ENCODE measurements at regions not wholly inside any gene's neighbourhood (a gene's known extent, or its start where the extent isn't known, plus 50 kb on each side); places are given as distances from the start of the nearest gene placed in this dataset.

DNA sequence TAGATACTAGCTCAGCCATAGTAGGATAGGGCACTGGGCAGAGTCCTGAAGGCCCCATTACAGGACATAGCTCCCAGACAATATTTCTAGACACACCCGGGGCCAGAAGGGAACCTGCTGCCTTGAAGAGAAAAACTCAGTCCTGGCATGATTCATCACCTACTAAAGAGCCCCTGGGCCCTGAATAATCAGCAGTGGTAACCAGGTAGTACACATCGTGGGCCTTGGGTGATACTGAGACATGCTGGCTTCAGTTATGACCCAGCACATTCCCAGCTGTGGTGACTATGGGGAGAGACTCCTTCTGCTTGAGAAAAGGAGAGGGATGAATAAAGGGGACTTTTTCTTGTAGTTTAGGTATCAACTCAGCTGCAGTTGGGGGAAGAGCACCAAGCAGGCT, 104.3 kb upstream of the STK26 start:
- POLR2A ChIA-PET (ENCODE audit: low non-redundant PET) = no interaction called here
- H3K4me3 ChIP-seq (ENCODE audit: low read depth, low read length, poor library complexity, severe bottlenecking) = no peak overlapping the region
- H3K27ac ChIP-seq (ENCODE audit: low read depth, low read length, poor library complexity, severe bottlenecking) = no peak overlapping the region
- CTCF ChIA-PET = no interaction called here
- H3K36me3 ChIP-seq (ENCODE audit: insufficient read depth, low read length, poor library complexity, severe bottlenecking) = no peaks in the 10 kb centered on the region
- intact Hi-C loops (cut with micrococcal nuclease; ENCODE audit: unreplicated experiment) = no loop called here
- DNase-seq (ENCODE audit: low spot score) = no peak
- no peaks in the 10 kb centered on the region for H3K9me3 ChIP-seq (ENCODE audit: low read depth, low read length, poor library complexity, severe bottlenecking)
- no TSS peak for BruUV-seq (replicated peaks)
- peaks cover 11% of the 10 kb centered on the region for H3K27me3 ChIP-seq (replicated peaks; ENCODE audit: insufficient read depth, low read depth, low read length, poor library complexity)
- TF ChIP-seq, protein P1, sequence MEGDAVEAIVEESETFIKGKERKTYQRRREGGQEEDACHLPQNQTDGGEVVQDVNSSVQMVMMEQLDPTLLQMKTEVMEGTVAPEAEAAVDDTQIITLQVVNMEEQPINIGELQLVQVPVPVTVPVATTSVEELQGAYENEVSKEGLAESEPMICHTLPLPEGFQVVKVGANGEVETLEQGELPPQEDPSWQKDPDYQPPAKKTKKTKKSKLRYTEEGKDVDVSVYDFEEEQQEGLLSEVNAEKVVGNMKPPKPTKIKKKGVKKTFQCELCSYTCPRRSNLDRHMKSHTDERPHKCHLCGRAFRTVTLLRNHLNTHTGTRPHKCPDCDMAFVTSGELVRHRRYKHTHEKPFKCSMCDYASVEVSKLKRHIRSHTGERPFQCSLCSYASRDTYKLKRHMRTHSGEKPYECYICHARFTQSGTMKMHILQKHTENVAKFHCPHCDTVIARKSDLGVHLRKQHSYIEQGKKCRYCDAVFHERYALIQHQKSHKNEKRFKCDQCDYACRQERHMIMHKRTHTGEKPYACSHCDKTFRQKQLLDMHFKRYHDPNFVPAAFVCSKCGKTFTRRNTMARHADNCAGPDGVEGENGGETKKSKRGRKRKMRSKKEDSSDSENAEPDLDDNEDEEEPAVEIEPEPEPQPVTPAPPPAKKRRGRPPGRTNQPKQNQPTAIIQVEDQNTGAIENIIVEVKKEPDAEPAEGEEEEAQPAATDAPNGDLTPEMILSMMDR (conservative IDR thresholded peaks at IDR 0.05; ENCODE audit: low read depth, low read length) = no peak
- TF ChIP-seq EZH2 (IDR thresholded peaks at IDR 0.05; ENCODE audit: borderline replicate concordance, low read depth, low read length, poor library complexity, severe bottlenecking) = no peak
- no peaks in the 10 kb centered on the region for H3K4me1 ChIP-seq (ENCODE audit: insufficient read depth, low read length, poor library complexity, severe bottlenecking)

DNA sequence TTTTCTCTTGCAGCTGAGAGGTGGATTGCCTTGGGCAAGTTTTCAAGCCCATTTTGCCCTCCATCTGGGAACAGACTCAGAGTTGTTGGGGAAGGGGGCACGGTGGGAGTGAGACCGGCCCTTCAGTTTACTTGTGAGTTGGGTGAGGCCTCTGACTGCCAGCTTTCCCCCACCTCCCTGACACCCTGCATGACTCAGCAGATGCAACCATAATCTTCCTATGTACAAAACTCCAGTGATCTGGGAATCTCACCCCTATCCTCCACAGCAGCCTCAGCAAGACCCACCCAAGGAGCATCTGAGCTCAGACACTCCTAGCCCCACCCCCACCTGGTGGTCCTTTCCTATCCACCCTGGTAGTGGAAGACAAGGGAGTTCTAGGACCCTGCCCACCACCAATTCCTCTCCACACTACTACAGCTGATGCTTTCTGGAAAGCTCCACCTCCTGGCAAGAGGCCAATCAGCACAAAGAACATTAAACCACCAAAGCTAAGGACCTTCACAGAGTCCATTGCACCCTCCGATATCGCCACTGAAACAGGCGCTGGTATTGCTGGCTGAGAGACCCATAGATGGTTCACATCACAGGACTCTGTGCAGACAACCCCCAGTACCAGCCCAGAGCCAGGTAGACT, 99.4 kb upstream of the STK26 start:
- CTCF ChIA-PET = no interaction called here

DNA sequence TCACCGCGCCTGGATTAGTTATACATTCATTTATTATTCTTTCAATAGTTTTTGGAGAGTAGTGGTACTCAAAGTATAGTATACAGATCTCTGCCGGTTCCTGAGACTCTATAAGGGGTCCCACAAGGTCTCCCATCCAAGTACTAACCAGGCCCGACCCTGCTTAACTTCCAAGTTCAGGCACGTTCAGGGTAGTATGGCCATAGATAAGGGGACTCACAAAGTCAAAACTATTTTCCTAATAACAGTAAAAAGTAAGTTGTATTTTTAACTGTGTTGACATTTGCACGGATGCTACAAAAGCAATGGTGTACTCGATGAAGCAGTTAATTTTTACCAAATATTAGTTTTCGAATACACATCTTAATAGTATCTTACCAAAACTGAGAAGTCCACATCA, 84.4 kb upstream of the STK26 start:
- Histone ChIP-seq H3K4me3 (ENCODE audit: low read depth, low read length, poor library complexity, severe bottlenecking) (no peak overlapping the region), H3K36me3 (ENCODE audit: insufficient read depth, low read length, poor library complexity, severe bottlenecking) (no peaks in the 10 kb centered on the region), H3K27me3 (replicated peaks; ENCODE audit: insufficient read depth, low read depth, low read length, poor library complexity) (peaks cover 25% of the 10 kb centered on the region), H3K4me1 (ENCODE audit: insufficient read depth, low read length, poor library complexity, severe bottlenecking) (no peaks in the 10 kb centered on the region), H3K27ac (ENCODE audit: low read depth, low read length, poor library complexity, severe bottlenecking) (no peak overlapping the region), H3K9me3 (ENCODE audit: low read depth, low read length, poor library complexity, severe bottlenecking) (no peaks in the 10 kb centered on the region)
- no peak for DNase-seq (ENCODE audit: low spot score)
- no peak for TF ChIP-seq EZH2 (IDR thresholded peaks at IDR 0.05; ENCODE audit: borderline replicate concordance, low read depth, low read length, poor library complexity, severe bottlenecking)
- TF ChIP-seq, protein P1 (conservative IDR thresholded peaks at IDR 0.05; ENCODE audit: low read depth, low read length) = no peak
- ChIA-PET POLR2A (ENCODE audit: low non-redundant PET) (no interaction called here), CTCF (no interaction called here)
- intact Hi-C loops (cut with micrococcal nuclease; ENCODE audit: unreplicated experiment) = no loop called here
- no TSS peak for BruUV-seq (replicated peaks)

More for the DNA sequence above, 99.4 kb upstream of the STK26 start:
- no peak overlapping the region for H3K4me3 ChIP-seq (ENCODE audit: low read depth, low read length, poor library complexity, severe bottlenecking)
- peaks cover 11% of the 10 kb centered on the region for H3K27me3 ChIP-seq (replicated peaks; ENCODE audit: insufficient read depth, low read depth, low read length, poor library complexity)
- TF ChIP-seq, protein P1 (conservative IDR thresholded peaks at IDR 0.05; ENCODE audit: low read depth, low read length) = no peak
- TF ChIP-seq EZH2 (IDR thresholded peaks at IDR 0.05; ENCODE audit: borderline replicate concordance, low read depth, low read length, poor library complexity, severe bottlenecking) = no peak
- H3K9me3 ChIP-seq (ENCODE audit: low read depth, low read length, poor library complexity, severe bottlenecking) = no peaks in the 10 kb centered on the region
- no TSS peak for BruUV-seq (replicated peaks)
- H3K4me1 ChIP-seq (ENCODE audit: insufficient read depth, low read length, poor library complexity, severe bottlenecking) = no peaks in the 10 kb centered on the region
- H3K27ac ChIP-seq (ENCODE audit: low read depth, low read length, poor library complexity, severe bottlenecking) = no peak overlapping the region
- intact Hi-C loops (cut with micrococcal nuclease; ENCODE audit: unreplicated experiment) = no loop called here
- POLR2A ChIA-PET (ENCODE audit: low non-redundant PET) = no interaction called here
- H3K36me3 ChIP-seq (ENCODE audit: insufficient read depth, low read length, poor library complexity, severe bottlenecking) = no peaks in the 10 kb centered on the region
- no peak for DNase-seq (ENCODE audit: low spot score)
